Endothelial cell of umbilical vein (primary cell): ENCODE measurements at regions not wholly inside any gene's neighbourhood (a gene's known extent, or its start where the extent isn't known, plus 50 kb on each side); places are given as distances from the start of the nearest gene placed in this dataset.

ENCODE experiments used
- POLR2A ChIP-seq: IDR thresholded peaks from 2 replicates; pipeline ENCODE4 v1.6.1; 2012; ENCODE audit warnings: low read depth, mild to moderate bottlenecking, control low read depth, low read length
- TF ChIP-seq, protein P1 (sequence below), 2 donors: IDR thresholded peaks; 1 replicate in 1 of 2; 2 replicates in 1 of 2; pipeline ENCODE4 v1.5.1; 2011; ENCODE audit warnings: low read length in 2 of 2, mild to moderate bottlenecking in 2 of 2, moderate library complexity in 2 of 2, control low read depth in 1 of 2, inconsistent platforms in 1 of 2, low read depth in 1 of 2; ENCODE audit not compliant: insufficient read depth in 1 of 2; ENCODE audit errors: extremely low read depth in 1 of 2

DNA sequence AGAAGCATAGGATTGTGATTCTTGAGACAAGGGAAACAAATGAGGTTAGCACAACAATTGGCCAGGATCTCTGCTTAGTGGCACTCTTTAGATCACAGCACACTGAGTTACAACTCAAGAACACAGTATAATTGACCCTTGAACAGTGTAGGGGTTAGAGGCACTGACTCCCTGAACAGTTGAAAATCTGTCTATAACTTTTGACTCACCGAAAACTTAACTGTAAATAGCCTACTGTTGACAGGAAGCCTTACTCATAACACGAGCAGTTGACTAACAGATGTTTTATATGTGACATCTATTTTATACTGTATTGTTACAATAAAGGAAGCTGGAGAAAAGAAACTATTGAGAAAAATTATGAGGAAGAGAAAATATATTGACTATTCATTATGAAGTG is 296.1 kb downstream of the RERGL start:
- TF ChIP-seq POLR2A = no peak
- TF ChIP-seq, protein P1, sequence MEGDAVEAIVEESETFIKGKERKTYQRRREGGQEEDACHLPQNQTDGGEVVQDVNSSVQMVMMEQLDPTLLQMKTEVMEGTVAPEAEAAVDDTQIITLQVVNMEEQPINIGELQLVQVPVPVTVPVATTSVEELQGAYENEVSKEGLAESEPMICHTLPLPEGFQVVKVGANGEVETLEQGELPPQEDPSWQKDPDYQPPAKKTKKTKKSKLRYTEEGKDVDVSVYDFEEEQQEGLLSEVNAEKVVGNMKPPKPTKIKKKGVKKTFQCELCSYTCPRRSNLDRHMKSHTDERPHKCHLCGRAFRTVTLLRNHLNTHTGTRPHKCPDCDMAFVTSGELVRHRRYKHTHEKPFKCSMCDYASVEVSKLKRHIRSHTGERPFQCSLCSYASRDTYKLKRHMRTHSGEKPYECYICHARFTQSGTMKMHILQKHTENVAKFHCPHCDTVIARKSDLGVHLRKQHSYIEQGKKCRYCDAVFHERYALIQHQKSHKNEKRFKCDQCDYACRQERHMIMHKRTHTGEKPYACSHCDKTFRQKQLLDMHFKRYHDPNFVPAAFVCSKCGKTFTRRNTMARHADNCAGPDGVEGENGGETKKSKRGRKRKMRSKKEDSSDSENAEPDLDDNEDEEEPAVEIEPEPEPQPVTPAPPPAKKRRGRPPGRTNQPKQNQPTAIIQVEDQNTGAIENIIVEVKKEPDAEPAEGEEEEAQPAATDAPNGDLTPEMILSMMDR (IDR thresholded peaks at IDR 0.05; ENCODE audit: extremely low read depth in 1 of 2, insufficient read depth in 1 of 2, low read depth in 1 of 2, low read length in 2 of 2) = no peak
